SK-N-SH (cell line): ENCODE measurements at regions not wholly inside any gene's neighbourhood (a gene's known extent, or its start where the extent isn't known, plus 50 kb on each side); places are given as distances from the start of the nearest gene placed in this dataset.

Experiments used
- CTCF ChIA-PET: fragments of 300-600, 350-600 bp; formaldehyde crosslinking; extraction: SDS; loops from one replicate; lab custom pipeline; 2021; lab: Yijun Ruan, JAX
- POLR2A ChIA-PET: fragments of 350-600 bp; sonication (Branson Sonifier 250); formaldehyde crosslinking; extraction: SDS; loops from one replicate; lab custom pipeline; 2020; ENCODE audit warnings: antibody characterized with exemption, inconsistent platforms; lab: Yijun Ruan, JAX
- DNase-seq: peaks from one replicate; pipeline ENCODE4 v3.0.0; 2012
- H2AFZ ChIP-seq: fragments of 200-600 bp; sonication (generic); 2 replicates; pipeline ENCODE4 v1.8.1; 2016; ENCODE audit warnings: antibody characterized with exemption, mild to moderate bottlenecking, low read depth
- H3F3A ChIP-seq: fragments of 200-600 bp; sonication (generic); replicated peaks from 2 replicates; pipeline ENCODE3; 2016; ENCODE audit warnings: antibody characterized with exemption, mild to moderate bottlenecking; ENCODE audit not compliant: insufficient read depth
- H3K27ac ChIP-seq, 2 experiments: fragments of 200-500 bp in 1 of 2; fragments of 200-600 bp in 1 of 2; sonication (Bioruptor generic) in 1 of 2; sonication (generic), shearing (Covaris generic) in 1 of 2; 2 replicates each; pipeline versions ENCODE4 v1.5.1 to v1.6.1; 2014 to 2016; ENCODE audit warnings: low read depth in 2 of 2, inconsistent platforms in 1 of 2, low read length in 1 of 2, mild to moderate bottlenecking in 1 of 2, mixed read lengths in 1 of 2
- H3K27me3 ChIP-seq: fragments of 200-600 bp; sonication (generic), shearing (Covaris generic); 2 replicates; pipeline ENCODE4 v1.6.1; 2016; ENCODE audit warnings: mixed run types; ENCODE audit not compliant: insufficient read depth
- H3K36me3 ChIP-seq, 2 experiments: fragments of 200-500 bp in 1 of 2; fragments of 200-600 bp in 1 of 2; sonication (Bioruptor generic) in 1 of 2; sonication (generic) in 1 of 2; replicated peaks in 1 of 2; 2 replicates each; pipeline versions ENCODE3 to v1.5.1; 2014 to 2016; ENCODE audit warnings: low read length in 1 of 2, mild to moderate bottlenecking in 1 of 2; ENCODE audit not compliant: insufficient read depth in 2 of 2, control insufficient read depth in 1 of 2
- H3K4me1 ChIP-seq, 2 experiments: fragments of 200-500 bp in 1 of 2; fragments of 200-600 bp in 1 of 2; sonication (Bioruptor generic) in 1 of 2; sonication (generic), shearing (Covaris generic) in 1 of 2; 2 replicates each; pipeline versions ENCODE4 v1.5.1 to v1.6.1; 2014 to 2016; ENCODE audit warnings: low read depth in 1 of 2, low read length in 1 of 2, mixed run types in 1 of 2; ENCODE audit not compliant: insufficient read depth in 2 of 2, control insufficient read depth in 1 of 2
- H3K4me2 ChIP-seq: fragments of 200-600 bp; sonication (generic), shearing (Covaris generic); 2 replicates; pipeline ENCODE4 v1.6.1; 2017; ENCODE audit warnings: mixed run types
- H3K4me3 ChIP-seq, 2 experiments: fragments of 200-500 bp in 1 of 2; fragments of 200-600 bp in 1 of 2; sonication (Bioruptor generic) in 1 of 2; sonication (generic), shearing (Covaris generic) in 1 of 2; 2 replicates each; pipeline versions ENCODE4 v1.5.1 to v1.8.1; 2014 to 2016; ENCODE audit warnings: low read depth in 2 of 2, inconsistent platforms in 1 of 2, low read length in 1 of 2, mild to moderate bottlenecking in 1 of 2, mixed read lengths in 1 of 2, moderate library complexity in 1 of 2
- H3K79me2 ChIP-seq: fragments of 200-600 bp; sonication (generic); 2 replicates; pipeline ENCODE4 v1.8.1; 2017; ENCODE audit warnings: mild to moderate bottlenecking; ENCODE audit not compliant: insufficient read depth
- H3K9ac ChIP-seq: fragments of 200-600 bp; sonication (generic); 2 replicates; pipeline ENCODE4 v1.6.1; 2017; ENCODE audit warnings: mixed run types
- H3K9me2 ChIP-seq: fragments of 200-600 bp; sonication (generic); 2 replicates; pipeline ENCODE4 v1.6.1; 2017; ENCODE audit warnings: mixed run types
- H3K9me3 ChIP-seq: fragments of 200-600 bp; sonication (generic); 2 replicates; pipeline ENCODE4 v1.6.1; 2017; ENCODE audit warnings: mixed run types, mild to moderate bottlenecking, moderate library complexity
- H4K20me1 ChIP-seq: fragments of 200-600 bp; sonication (generic); 2 replicates; pipeline ENCODE4 v1.6.1; 2017; ENCODE audit warnings: mild to moderate bottlenecking, mixed run types; ENCODE audit not compliant: insufficient read depth
- CHD2 ChIP-seq: fragments of 150-350 bp; IDR thresholded peaks from 2 replicates; pipeline ENCODE4 v1.6.1; 2018; ENCODE audit warnings: low read length; ENCODE audit not compliant: partially characterized antibody
- ELF1 ChIP-seq: IDR thresholded peaks from 2 replicates; pipeline ENCODE4 v1.4.0; 2012
- EZH2phosphoT487 ChIP-seq: fragments of 200-600 bp; sonication (generic); IDR thresholded peaks from 2 replicates; pipeline ENCODE4 v1.6.1; 2017; ENCODE audit warnings: low read depth, mixed run types, mild to moderate bottlenecking, antibody characterized with exemption, moderate library complexity, borderline replicate concordance
- FOSL2 ChIP-seq: IDR thresholded peaks from 2 replicates; pipeline ENCODE4 v1.4.0; 2012; ENCODE audit warnings: low read depth, mild to moderate bottlenecking, moderate library complexity, borderline replicate concordance
- FOXJ3 ChIP-seq: sonication (generic); formaldehyde crosslinking; IDR thresholded peaks from 2 replicates; pipeline ENCODE4 v1.5.1; 2020; ENCODE audit warnings: mild to moderate bottlenecking, missing genetic modification reagents
- FOXM1 ChIP-seq: IDR thresholded peaks from 2 replicates; pipeline ENCODE4 v1.4.0; 2012; ENCODE audit warnings: low read depth, mild to moderate bottlenecking
- GABPA ChIP-seq: IDR thresholded peaks from 2 replicates; pipeline ENCODE4 v1.4.0; 2012; ENCODE audit warnings: low read depth, mild to moderate bottlenecking
- GATA2 ChIP-seq: sonication (generic); formaldehyde crosslinking; IDR thresholded peaks from 2 replicates; pipeline ENCODE4 v1.5.0; 2020; ENCODE audit warnings: mild to moderate bottlenecking, missing genetic modification reagents
- IRF3 ChIP-seq: fragments of 150-350 bp; IDR thresholded peaks from 2 replicates; pipeline ENCODE4 v1.6.1; 2016; ENCODE audit warnings: mild to moderate bottlenecking, low read depth, low read length
- POLR2AphosphoS5 ChIP-seq: IDR thresholded peaks from 2 replicates; pipeline ENCODE4 v1.6.1; 2012; ENCODE audit warnings: low read depth, low read length
- RAD21 ChIP-seq: IDR thresholded peaks from 2 replicates; pipeline ENCODE4 v1.6.1; 2012; ENCODE audit warnings: mild to moderate bottlenecking, low read length
- RFX5 ChIP-seq: IDR thresholded peaks from 2 replicates; pipeline ENCODE4 v1.6.1; 2012; ENCODE audit warnings: mild to moderate bottlenecking, improper control_type of control experiment, low read length
- RXRA ChIP-seq: IDR thresholded peaks from 2 replicates; pipeline ENCODE4 v1.4.0; 2012; ENCODE audit warnings: low read depth, mild to moderate bottlenecking, borderline replicate concordance
- SIN3A ChIP-seq: IDR thresholded peaks from 2 replicates; pipeline ENCODE4 v1.6.1; 2012; ENCODE audit warnings: low read depth, mild to moderate bottlenecking, low read length, moderate library complexity, borderline replicate concordance
- SMC3 ChIP-seq: IDR thresholded peaks from 2 replicates; pipeline ENCODE4 v1.6.1; 2012; ENCODE audit warnings: low read depth, low read length, improper control_type of control experiment
- TAF1 ChIP-seq: IDR thresholded peaks from 2 replicates; pipeline ENCODE4 v1.6.1; 2012; ENCODE audit warnings: low read depth, mild to moderate bottlenecking, low read length, moderate library complexity, borderline replicate concordance
- TCF12 ChIP-seq: IDR thresholded peaks from 2 replicates; pipeline ENCODE4 v1.4.0; 2012
- TEAD4 ChIP-seq: IDR thresholded peaks from 2 replicates; pipeline ENCODE4 v1.4.0; 2012; ENCODE audit warnings: mild to moderate bottlenecking, borderline replicate concordance; ENCODE audit not compliant: insufficient read depth
- USF2 ChIP-seq: fragments of 150-350 bp; IDR thresholded peaks from 2 replicates; pipeline ENCODE4 v1.6.1; 2017; ENCODE audit warnings: antibody characterized with exemption, low read length, low read depth, borderline replicate concordance
- WGBS: methylation state at CpG from one replicate; pipeline ENCODE4 v1.1.6; 2017; ENCODE audit warnings: low lambda C conversion rate; 5-methylcytosine and 5-hydroxymethylcytosine counted together
- TF ChIP-seq, protein P1 (sequence below): IDR thresholded peaks from 2 replicates; pipeline ENCODE4 v1.4.0; 2012; ENCODE audit warnings: low read depth, borderline replicate concordance
- TF ChIP-seq, protein P2 (sequence below): IDR thresholded peaks from 2 replicates; pipeline ENCODE4 v1.4.0; 2012; ENCODE audit warnings: low read depth
- TF ChIP-seq, protein P3 (sequence below): IDR thresholded peaks from 2 replicates; pipeline ENCODE4 v1.4.0; 2012; ENCODE audit warnings: low read depth, borderline replicate concordance

DNA sequence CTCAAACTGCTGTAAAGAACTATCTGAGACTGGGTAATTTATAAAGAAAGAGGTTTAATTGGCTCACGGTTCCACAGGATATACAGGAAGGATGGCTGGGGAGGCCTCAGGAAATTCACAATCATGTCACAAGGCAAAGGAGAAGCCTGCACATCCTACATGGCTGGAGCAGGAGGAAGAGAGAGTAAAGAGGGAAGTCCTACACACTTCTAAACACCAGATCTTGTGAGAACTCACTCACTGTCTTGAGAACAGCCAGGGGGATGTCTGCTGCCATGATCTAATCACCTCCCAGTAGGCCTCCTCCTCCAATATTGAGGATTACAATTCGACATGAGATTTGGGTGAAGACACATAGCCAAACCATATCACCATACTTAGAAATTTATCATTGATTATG lies 1307.0 kb upstream of the GJE1 start:
- DNase-seq: no peak
- H3K9ac ChIP-seq: no peak overlapping the region
- no peaks in the 10 kb centered on the region for H3K36me3 ChIP-seq
- TF ChIP-seq, protein P1, sequence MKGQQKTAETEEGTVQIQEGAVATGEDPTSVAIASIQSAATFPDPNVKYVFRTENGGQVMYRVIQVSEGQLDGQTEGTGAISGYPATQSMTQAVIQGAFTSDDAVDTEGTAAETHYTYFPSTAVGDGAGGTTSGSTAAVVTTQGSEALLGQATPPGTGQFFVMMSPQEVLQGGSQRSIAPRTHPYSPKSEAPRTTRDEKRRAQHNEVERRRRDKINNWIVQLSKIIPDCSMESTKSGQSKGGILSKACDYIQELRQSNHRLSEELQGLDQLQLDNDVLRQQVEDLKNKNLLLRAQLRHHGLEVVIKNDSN: no peak
- TF ChIP-seq POLR2AphosphoS5 (no peak), GABPA (no peak), USF2 (no peak)
- H3K4me3 ChIP-seq: no peak overlapping the region
- H3K9me3 ChIP-seq: no peaks in the 10 kb centered on the region
- H3K4me1 ChIP-seq: no peaks in the 10 kb centered on the region; a peak in 1 of 4 replicates
- H3F3A ChIP-seq: peaks cover 9% of the 10 kb centered on the region
- ChIA-PET POLR2A (no interaction called here), CTCF (no interaction called here)
- H3K9me2 ChIP-seq: no peaks in the 10 kb centered on the region
- H3K4me2 ChIP-seq: no peak overlapping the region
- H3K79me2 ChIP-seq: no peaks in the 10 kb centered on the region
- H3K27ac ChIP-seq: no peak overlapping the region
- 18% methylated on average over 2 of the region's 2 CpGs for WGBS
- H3K27me3 ChIP-seq: no peaks in the 10 kb centered on the region
- H2AFZ ChIP-seq: no peak overlapping the region
- H4K20me1 ChIP-seq: no peaks in the 10 kb centered on the region

DNA sequence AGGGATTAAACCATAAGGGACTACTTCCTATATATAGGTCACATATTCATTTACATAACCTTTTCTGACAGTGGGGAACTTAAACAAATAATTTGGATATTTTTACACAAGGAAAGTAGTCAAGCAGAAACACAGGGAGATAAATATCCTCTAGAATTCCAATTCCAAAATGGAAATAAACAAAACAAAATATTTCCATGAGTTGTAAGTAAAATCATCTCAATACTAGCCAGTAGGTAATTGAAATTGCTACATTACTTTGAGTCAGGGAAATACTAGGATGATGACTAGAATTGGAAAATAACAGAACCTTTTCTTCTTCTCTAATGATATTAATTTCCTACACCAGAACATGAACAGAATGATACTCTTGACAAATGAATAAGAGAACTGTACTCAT lies 1308.1 kb upstream of the GJE1 start:
- H3K9ac ChIP-seq: no peak overlapping the region
- H3K79me2 ChIP-seq: no peaks in the 10 kb centered on the region
- no peaks in the 10 kb centered on the region for H3K36me3 ChIP-seq
- H3K27me3 ChIP-seq: no peaks in the 10 kb centered on the region
- peaks cover 9% of the 10 kb centered on the region for H3F3A ChIP-seq
- no peaks in the 10 kb centered on the region for H3K9me2 ChIP-seq
- H2AFZ ChIP-seq: no peak overlapping the region
- no peaks in the 10 kb centered on the region for H4K20me1 ChIP-seq
- no peak overlapping the region for H3K4me2 ChIP-seq
- no peak overlapping the region for H3K27ac ChIP-seq
- H3K9me3 ChIP-seq: no peaks in the 10 kb centered on the region
- DNase-seq: no peak
- CTCF ChIA-PET: no interaction called here
- H3K4me1 ChIP-seq: no peaks in the 10 kb centered on the region
- POLR2A ChIA-PET: no interaction called here
- no peak overlapping the region for H3K4me3 ChIP-seq
- TF ChIP-seq EZH2phosphoT487 (no peak), TAF1 (no peak), TCF12 (no peak), FOXM1 (no peak), SMC3 (no peak), ELF1 (no peak), IRF3 (no peak), SIN3A (no peak), CHD2 (no peak), POLR2AphosphoS5 (no peak), GATA2 (CRISPR knock-in tag) (no peak), FOXJ3 (CRISPR knock-in tag) (no peak), RAD21 (no peak), FOSL2 (no peak), RFX5 (no peak), RXRA (no peak), TEAD4 (no peak)
- TF ChIP-seq, protein P1: no peak
- TF ChIP-seq, protein P2, sequence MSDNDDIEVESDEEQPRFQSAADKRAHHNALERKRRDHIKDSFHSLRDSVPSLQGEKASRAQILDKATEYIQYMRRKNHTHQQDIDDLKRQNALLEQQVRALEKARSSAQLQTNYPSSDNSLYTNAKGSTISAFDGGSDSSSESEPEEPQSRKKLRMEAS: no peak
- TF ChIP-seq, protein P3, sequence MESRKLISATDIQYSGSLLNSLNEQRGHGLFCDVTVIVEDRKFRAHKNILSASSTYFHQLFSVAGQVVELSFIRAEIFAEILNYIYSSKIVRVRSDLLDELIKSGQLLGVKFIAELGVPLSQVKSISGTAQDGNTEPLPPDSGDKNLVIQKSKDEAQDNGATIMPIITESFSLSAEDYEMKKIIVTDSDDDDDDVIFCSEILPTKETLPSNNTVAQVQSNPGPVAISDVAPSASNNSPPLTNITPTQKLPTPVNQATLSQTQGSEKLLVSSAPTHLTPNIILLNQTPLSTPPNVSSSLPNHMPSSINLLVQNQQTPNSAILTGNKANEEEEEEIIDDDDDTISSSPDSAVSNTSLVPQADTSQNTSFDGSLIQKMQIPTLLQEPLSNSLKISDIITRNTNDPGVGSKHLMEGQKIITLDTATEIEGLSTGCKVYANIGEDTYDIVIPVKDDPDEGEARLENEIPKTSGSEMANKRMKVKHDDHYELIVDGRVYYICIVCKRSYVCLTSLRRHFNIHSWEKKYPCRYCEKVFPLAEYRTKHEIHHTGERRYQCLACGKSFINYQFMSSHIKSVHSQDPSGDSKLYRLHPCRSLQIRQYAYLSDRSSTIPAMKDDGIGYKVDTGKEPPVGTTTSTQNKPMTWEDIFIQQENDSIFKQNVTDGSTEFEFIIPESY: no peak
